GM15510 (cell line): ENCODE measurements at regions not wholly inside any gene's neighbourhood (a gene's known extent, or its start where the extent isn't known, plus 50 kb on each side); places are given as distances from the start of the nearest gene placed in this dataset.

Source experiments
- POLR2A ChIP-seq: IDR thresholded peaks from 3 replicates; pipeline ENCODE4 v1.6.1; 2011; ENCODE audit warnings: borderline replicate concordance; ENCODE audit not compliant: insufficient read length; ENCODE audit errors: extremely low read depth

- no peak for TF ChIP-seq POLR2A
Observed at GRCh38 chr12:4174417-4174816, 99.1 kb upstream of the CCND2 start.

- TF ChIP-seq POLR2A = no peak
Observed at GRCh38 chr12:4172999-4173398, 100.6 kb upstream of the CCND2 start.

GRCh38 chr12:4171742-4172141, 101.8 kb upstream of the CCND2 start:
- TF ChIP-seq POLR2A = no peak

- no peak for TF ChIP-seq POLR2A
Observed at GRCh38 chr12:4169959-4170358, 103.6 kb upstream of the CCND2 start.

GRCh38 chr12:4169531-4169930, 104.0 kb upstream of the CCND2 start:
- no peak for TF ChIP-seq POLR2A

- TF ChIP-seq POLR2A = no peak
Observed at GRCh38 chr12:4168036-4168435, 105.5 kb upstream of the CCND2 start.

GRCh38 chr12:4164559-4165558, 108.7 kb upstream of the CCND2 start:
- peak; percentile 32 for TF ChIP-seq POLR2A

- no peak for TF ChIP-seq POLR2A
Observed at GRCh38 chr12:4164188-4164558, 109.4 kb upstream of the CCND2 start.

- no peak for TF ChIP-seq POLR2A
Observed at GRCh38 chr12:4161718-4162117, 111.8 kb upstream of the CCND2 start.

GRCh38 chr12:4160314-4161040, 113.1 kb upstream of the CCND2 start:
- no peak for TF ChIP-seq POLR2A

- no peak for TF ChIP-seq POLR2A
Observed at GRCh38 chr12:4159851-4160250, 113.7 kb upstream of the CCND2 start.

- TF ChIP-seq POLR2A = no peak
Observed at GRCh38 chr12:4158306-4158705, 115.3 kb upstream of the CCND2 start.

- TF ChIP-seq POLR2A = no peak
Observed at GRCh38 chr12:4157122-4157521, 116.4 kb upstream of the CCND2 start.

GRCh38 chr12:4156317-4156716, 117.2 kb upstream of the CCND2 start:
- TF ChIP-seq POLR2A = no peak

GRCh38 chr12:4154672-4155225, 118.8 kb upstream of the CCND2 start:
- no peak for TF ChIP-seq POLR2A
